A549 (cell line): ENCODE measurements at regions not wholly inside any gene's neighbourhood (a gene's known extent, or its start where the extent isn't known, plus 50 kb on each side); places are given as distances from the start of the nearest gene placed in this dataset.

Experiments
- ATAC-seq, 2 experiments: fragments of 200-7000 bp in 1 of 2; fragments of >200 bp in 1 of 2; cut with Nextera tagmentation in 1 of 2; cut with Tn5 transposase in 1 of 2; 3 replicates each; pipeline versions ENCODE4 v1.8.0 to v1.9.1; 2018 to 2020; ENCODE audit warnings: mild to moderate bottlenecking in 1 of 2, moderate library complexity in 1 of 2
- CTCF ChIA-PET: fragments of 300-600 bp; sonication (Branson Sonifier 250); formaldehyde crosslinking; extraction: SDS; loops from one replicate; lab custom pipeline; 2021; ENCODE audit warnings: antibody characterized with exemption, inconsistent platforms; lab: Yijun Ruan, JAX
- POLR2A ChIA-PET: fragments of 350-600 bp; formaldehyde crosslinking; extraction: SDS; loops from one replicate; lab custom pipeline; 2021; ENCODE audit warnings: antibody characterized with exemption, inconsistent platforms; lab: Yijun Ruan, JAX
- DNase-seq, 2 experiments: peaks; one replicate each; pipeline versions ENCODE4 v3.0.0 to v3.0.0-alpha.2; 2011 to 2016; ENCODE audit warnings: low read depth in 1 of 2, low spot score in 1 of 2
- FAIRE-seq: peaks from 2 replicates; lab custom pipeline; 2011; peaks lifted over from hg19 to GRCh38; lab: Jason Lieb, UNC
- H3K27ac ChIP-seq, 2 experiments: fragments of >200 bp; sonication (Bioruptor Twin); formaldehyde crosslinking; 3 replicates each; pipeline ENCODE4 v1.5.1; 2016 to 2017
- H3K4me1 ChIP-seq: fragments of >200 bp; sonication (Bioruptor Twin); formaldehyde crosslinking; 3 replicates; pipeline ENCODE4 v1.6.1; 2016
- H3K4me2 ChIP-seq: fragments of >200 bp; sonication (Bioruptor Twin); formaldehyde crosslinking; 3 replicates; pipeline ENCODE4 v1.6.1; 2016
- H3K4me3 ChIP-seq: fragments of >200 bp; sonication (Bioruptor Twin); formaldehyde crosslinking; 3 replicates; pipeline ENCODE4 v1.5.1; 2016
- H3K9me3 ChIP-seq: fragments of >200 bp; sonication (Bioruptor Twin); formaldehyde crosslinking; 3 replicates; pipeline ENCODE4 v1.6.1; 2016
- CBX2 ChIP-seq: fragments of 200-600 bp; sonication (generic); IDR thresholded peaks from 2 replicates; pipeline ENCODE4 v1.6.1; 2016; ENCODE audit warnings: low read depth, mild to moderate bottlenecking, borderline replicate concordance
- CBX8 ChIP-seq: fragments of 200-600 bp; sonication (generic); IDR thresholded peaks from 2 replicates; pipeline ENCODE4 v1.6.1; 2016
- FOSL2 ChIP-seq, 2 experiments: fragments of 450-650 bp in 1 of 2; fragments of >200 bp in 1 of 2; sonication (Bioruptor Twin) in 1 of 2; formaldehyde crosslinking; IDR thresholded peaks; 2 replicates each; pipeline versions ENCODE4 v1.5.0 to v1.6.1; 2016 to 2020; ENCODE audit warnings: mild to moderate bottlenecking in 1 of 2, moderate library complexity in 1 of 2
- FOXS1 ChIP-seq: fragments of 250-450 bp; sonication (Bioruptor Pico); IDR thresholded peaks from 2 replicates; pipeline ENCODE4 v1.5.0; 2020; ENCODE audit warnings: mild to moderate bottlenecking, moderate library complexity
- HES2 ChIP-seq: fragments of >200 bp; sonication (Bioruptor Twin); formaldehyde crosslinking; IDR thresholded peaks from 2 replicates; pipeline ENCODE4 v1.6.1; 2016
- HOXB5 ChIP-seq: fragments of 250-450 bp; sonication (Bioruptor Pico); IDR thresholded peaks from 2 replicates; pipeline ENCODE4 v1.5.0; 2020; ENCODE audit warnings: mild to moderate bottlenecking, moderate library complexity
- MAX ChIP-seq: IDR thresholded peaks from 2 replicates; pipeline ENCODE4 v1.6.1; 2012
- MYC ChIP-seq: IDR thresholded peaks from 2 replicates; pipeline ENCODE4 v1.6.1; 2012; ENCODE audit warnings: mild to moderate bottlenecking, inconsistent platforms, low read length, improper control_type of control experiment, borderline replicate concordance
- POLR2AphosphoS2 ChIP-seq: conservative IDR thresholded peaks from 2 replicates; pipeline ENCODE4 v1.6.1; 2012; ENCODE audit warnings: low read length, improper control_type of control experiment, inconsistent platforms
- WGBS: methylation state at CpG from one replicate; pipeline ENCODE4 v1.1.6; 2017; ENCODE audit errors: missing lambda C conversion rate; 5-methylcytosine and 5-hydroxymethylcytosine counted together
- TF ChIP-seq, protein P1 (sequence below): fragments of 250-450 bp; sonication (Bioruptor Pico); IDR thresholded peaks from 2 replicates; pipeline ENCODE4 v1.5.0; 2021; ENCODE audit warnings: mild to moderate bottlenecking, moderate library complexity, borderline replicate concordance

GRCh38 chr13:96899946-96900345, 94.3 kb downstream of the OXGR1 start (continued):
- TF ChIP-seq FOSL2 (IDR thresholded peaks at IDR 0.05) (no peak), FOSL2 (CRISPR knock-in tag; IDR thresholded peaks at IDR 0.05) (no peak), CBX2 (no peak)

- TF ChIP-seq POLR2AphosphoS2: no peak
- no peak for TF ChIP-seq HES2
- TF ChIP-seq HOXB5: no peak
- TF ChIP-seq, all 56 proteins: peak for 0
- CTCF ChIA-PET: interaction anchor here (0.6 kb wide), 1 partner anchor 341 kb away, joined by 3 read pairs; no protein-coding TSS in a partner anchor
- Histone ChIP-seq H3K4me1 (no peaks in the 10 kb centered on the region), H3K4me2 (no peak overlapping the region), H3K27ac (no peak overlapping the region), H3K9me3 (no peaks in the 10 kb centered on the region), H3K4me3 (no peak overlapping the region)
- POLR2A ChIA-PET: no interaction called here
- no peak for DNase-seq
- WGBS: 1% methylated on average over 5 of the region's 6 CpGs
- no peak for ATAC-seq
- no peak for FAIRE-seq
Observed at GRCh38 chr13:96898646-96899254, 95.5 kb downstream of the OXGR1 start.

DNA sequence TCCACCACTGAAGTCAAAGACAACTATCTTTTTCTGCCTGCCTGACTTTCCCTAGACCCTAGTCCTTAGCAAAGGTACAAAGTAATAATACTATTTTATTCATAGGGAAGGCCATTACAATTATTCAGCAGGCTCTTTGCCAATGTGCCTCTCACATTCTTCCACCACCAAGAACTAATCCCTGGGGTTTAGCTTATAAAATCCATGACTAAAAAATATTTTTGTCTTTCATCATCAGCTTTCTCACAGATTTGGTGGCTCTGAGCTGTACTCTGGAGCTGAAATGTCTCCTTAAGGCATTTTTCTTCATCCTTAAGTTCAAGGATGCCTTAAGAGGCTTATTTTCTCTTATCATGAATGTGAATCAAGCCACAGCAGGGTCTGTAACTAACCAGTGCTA, 96.1 kb downstream of the OXGR1 start:
- H3K9me3 ChIP-seq: no peaks in the 10 kb centered on the region
- no peak overlapping the region for H3K4me2 ChIP-seq
- DNase-seq (no peak), FAIRE-seq (no peak), ATAC-seq (no peak)
- H3K4me1 ChIP-seq: no peaks in the 10 kb centered on the region
- H3K4me3 ChIP-seq: no peak overlapping the region
- CTCF ChIA-PET: no interaction called here
- TF ChIP-seq MAX: no peak
- no peak for TF ChIP-seq MYC
- TF ChIP-seq FOXS1 (CRISPR knock-in tag): no peak
- TF ChIP-seq, protein P1, sequence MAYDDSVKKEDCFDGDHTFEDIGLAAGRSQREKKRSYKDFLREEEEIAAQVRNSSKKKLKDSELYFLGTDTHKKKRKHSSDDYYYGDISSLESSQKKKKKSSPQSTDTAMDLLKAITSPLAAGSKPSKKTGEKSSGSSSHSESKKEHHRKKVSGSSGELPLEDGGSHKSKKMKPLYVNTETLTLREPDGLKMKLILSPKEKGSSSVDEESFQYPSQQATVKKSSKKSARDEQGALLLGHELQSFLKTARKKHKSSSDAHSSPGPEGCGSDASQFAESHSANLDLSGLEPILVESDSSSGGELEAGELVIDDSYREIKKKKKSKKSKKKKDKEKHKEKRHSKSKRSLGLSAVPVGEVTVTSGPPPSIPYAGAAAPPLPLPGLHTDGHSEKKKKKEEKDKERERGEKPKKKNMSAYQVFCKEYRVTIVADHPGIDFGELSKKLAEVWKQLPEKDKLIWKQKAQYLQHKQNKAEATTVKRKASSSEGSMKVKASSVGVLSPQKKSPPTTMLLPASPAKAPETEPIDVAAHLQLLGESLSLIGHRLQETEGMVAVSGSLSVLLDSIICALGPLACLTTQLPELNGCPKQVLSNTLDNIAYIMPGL (CRISPR knock-in tag): no peak
- TF ChIP-seq CBX8: no peak
- TF ChIP-seq HES2: no peak
- no peak overlapping the region for H3K27ac ChIP-seq
- POLR2A ChIA-PET: no interaction called here
